Prostate gland (tissue), 2 donors: ENCODE measurements at regions not wholly inside any gene's neighbourhood (a gene's known extent, or its start where the extent isn't known, plus 50 kb on each side); places are given as distances from the start of the nearest gene placed in this dataset.

Experiments
- DNase-seq: peaks from one replicate; pipeline ENCODE4 v3.0.0-alpha.2; 2019; ENCODE audit warnings: low spot score
- H3K27ac ChIP-seq, 2 donors: fragments of 200-600 bp; sonication (generic); 2 replicates each; pipeline ENCODE4 v1.5.1; 2017 to 2019
- H3K27me3 ChIP-seq: fragments of 200-600 bp; sonication (generic); replicated peaks from 2 replicates; pipeline ENCODE4 v1.5.1; 2019; ENCODE audit not compliant: insufficient read depth
- H3K36me3 ChIP-seq, 2 donors: fragments of 200-600 bp; sonication (generic); 1 replicate in 1 of 2; 2 replicates in 1 of 2; pipeline versions ENCODE4 v1.5.1 to v1.8.1; 2017 to 2019
- H3K4me1 ChIP-seq: fragments of 200-600 bp; sonication (generic); replicated peaks from 2 replicates; pipeline ENCODE4 v1.5.1; 2019
- H3K4me3 ChIP-seq, 2 donors: fragments of 200-600 bp; sonication (generic); 2 replicates each; pipeline ENCODE4 v1.5.1; 2017 to 2019
- H3K9me3 ChIP-seq: fragments of 200-600 bp; sonication (generic); 2 replicates; pipeline ENCODE4 v1.5.1; 2017
- CTCF ChIP-seq, 4 experiments: fragments of 200-600 bp in 2 of 4; fragments of 450-650 bp in 2 of 4; sonication (generic) in 2 of 4; IDR thresholded peaks; 1 replicate in 3 of 4; 2 replicates in 1 of 4; pipeline ENCODE4 v1.5.1; 2016 to 2019; ENCODE audit warnings: antibody characterized with exemption in 4 of 4, mild to moderate bottlenecking in 2 of 4, moderate library complexity in 2 of 4
- POLR2A ChIP-seq: fragments of 450-650 bp; IDR thresholded peaks from one replicate; pipeline ENCODE4 v1.6.1; 2016; ENCODE audit warnings: antibody characterized with exemption, mild to moderate bottlenecking
- POLR2AphosphoS5 ChIP-seq: sonication (generic); formaldehyde crosslinking; IDR thresholded peaks from one replicate; pipeline ENCODE4 v1.6.1; 2017; ENCODE audit warnings: antibody characterized with exemption
- WGBS: methylation state at CpG from one replicate; pipeline ENCODE4 v1.1.5; 2018; 5-methylcytosine and 5-hydroxymethylcytosine counted together
- intact Hi-C: fragments of 100-400 bp; cut with DNase I; formaldehyde crosslinking; loops from one replicate; pipeline ENCODE4 v1.14.2; 2022

- no peaks in the 10 kb centered on the region for H3K36me3 ChIP-seq
- TF ChIP-seq POLR2AphosphoS5 (no peak), CTCF (IDR thresholded peaks at IDR 0.05) (no peak), POLR2A (no peak)
- H3K27me3 ChIP-seq: no peaks in the 10 kb centered on the region
- no peaks in the 10 kb centered on the region for H3K4me1 ChIP-seq
- no peak overlapping the region for H3K4me3 ChIP-seq
- no peak for DNase-seq
- WGBS: 82% methylated on average over 2 of the region's 2 CpGs
- no peaks in the 10 kb centered on the region for H3K9me3 ChIP-seq
- no peak overlapping the region for H3K27ac ChIP-seq
- intact Hi-C loops: no loop called here
These were observed 271.2 kb downstream of the MATN1 start for GRCh38 chr1:30452170-30452569.

- no peak overlapping the region for H3K4me3 ChIP-seq
- no peaks in the 10 kb centered on the region for H3K36me3 ChIP-seq
- no peak for DNase-seq
- H3K4me1 ChIP-seq: no peaks in the 10 kb centered on the region
- no peaks in the 10 kb centered on the region for H3K9me3 ChIP-seq
- H3K27me3 ChIP-seq: no peaks in the 10 kb centered on the region
- 85% methylated on average over 14 of the region's 14 CpGs for WGBS
- TF ChIP-seq CTCF (IDR thresholded peaks at IDR 0.05): no peak
- no peak for TF ChIP-seq POLR2AphosphoS5
- TF ChIP-seq POLR2A: no peak
- H3K27ac ChIP-seq: no peak overlapping the region
- intact Hi-C loops: no loop called here
These were observed 271.8 kb downstream of the MATN1 start for GRCh38 chr1:30451532-30452125.

- intact Hi-C loops: no loop called here
- DNase-seq: no peak
- WGBS: 70% methylated on average over 5 of the region's 5 CpGs
These were observed 272.6 kb downstream of the MATN1 start for GRCh38 chr1:30450818-30451233.

GRCh38 chr1:30450148-30450817, 273.1 kb downstream of the MATN1 start:
- no peak overlapping the region for H3K4me3 ChIP-seq
- no peaks in the 10 kb centered on the region for H3K27me3 ChIP-seq
- H3K9me3 ChIP-seq: no peaks in the 10 kb centered on the region
- no peak overlapping the region for H3K27ac ChIP-seq
- TF ChIP-seq POLR2AphosphoS5 (no peak), POLR2A (no peak), CTCF (IDR thresholded peaks at IDR 0.05) (no peak)
- intact Hi-C loops: no loop called here
- no peak for DNase-seq
- no peaks in the 10 kb centered on the region for H3K4me1 ChIP-seq
- no peaks in the 10 kb centered on the region for H3K36me3 ChIP-seq
- WGBS: 66% methylated on average over 7 of the region's 7 CpGs

More at GRCh38 chr1:30450818-30451233, 272.6 kb downstream of the MATN1 start:
- Histone ChIP-seq H3K4me3 (no peak overlapping the region), H3K27me3 (no peaks in the 10 kb centered on the region), H3K9me3 (no peaks in the 10 kb centered on the region), H3K36me3 (no peaks in the 10 kb centered on the region), H3K27ac (no peak overlapping the region), H3K4me1 (no peaks in the 10 kb centered on the region)
- TF ChIP-seq POLR2AphosphoS5 (no peak), POLR2A (no peak), CTCF (IDR thresholded peaks at IDR 0.05) (no peak)
